Activated CD4-positive, alpha-beta T cell treated with anti-CD3 and anti-CD28 coated beads, Interleukin-2, amount 50 U/mL, for 24 hours (primary cell): ENCODE measurements at regions not wholly inside any gene's neighbourhood (a gene's known extent, or its start where the extent isn't known, plus 50 kb on each side); places are given as distances from the start of the nearest gene placed in this dataset.
"Not testable (repeated sequence)": the region's sequence is repeated elsewhere in the genome, so short reads cannot be mapped to it uniquely, and the experiment has no call there.

Experiments
- DNase-seq, 2 donors: peaks; one replicate each; pipeline ENCODE4 v3.0.0-alpha.2; 2020; ENCODE audit warnings: low read depth in 1 of 2, low spot score in 1 of 2

- DNase-seq: not testable (repeated sequence)
Observed at GRCh38 chr2:131738533-131738932, 210.8 kb downstream of the CCDC74A start.

GRCh38 chr2:131738996-131739434, 211.3 kb downstream of the CCDC74A start:
- not testable (repeated sequence) for DNase-seq

- DNase-seq: no peak
Observed at GRCh38 chr2:131753640-131754561, 226.2 kb downstream of the CCDC74A start.

DNA sequence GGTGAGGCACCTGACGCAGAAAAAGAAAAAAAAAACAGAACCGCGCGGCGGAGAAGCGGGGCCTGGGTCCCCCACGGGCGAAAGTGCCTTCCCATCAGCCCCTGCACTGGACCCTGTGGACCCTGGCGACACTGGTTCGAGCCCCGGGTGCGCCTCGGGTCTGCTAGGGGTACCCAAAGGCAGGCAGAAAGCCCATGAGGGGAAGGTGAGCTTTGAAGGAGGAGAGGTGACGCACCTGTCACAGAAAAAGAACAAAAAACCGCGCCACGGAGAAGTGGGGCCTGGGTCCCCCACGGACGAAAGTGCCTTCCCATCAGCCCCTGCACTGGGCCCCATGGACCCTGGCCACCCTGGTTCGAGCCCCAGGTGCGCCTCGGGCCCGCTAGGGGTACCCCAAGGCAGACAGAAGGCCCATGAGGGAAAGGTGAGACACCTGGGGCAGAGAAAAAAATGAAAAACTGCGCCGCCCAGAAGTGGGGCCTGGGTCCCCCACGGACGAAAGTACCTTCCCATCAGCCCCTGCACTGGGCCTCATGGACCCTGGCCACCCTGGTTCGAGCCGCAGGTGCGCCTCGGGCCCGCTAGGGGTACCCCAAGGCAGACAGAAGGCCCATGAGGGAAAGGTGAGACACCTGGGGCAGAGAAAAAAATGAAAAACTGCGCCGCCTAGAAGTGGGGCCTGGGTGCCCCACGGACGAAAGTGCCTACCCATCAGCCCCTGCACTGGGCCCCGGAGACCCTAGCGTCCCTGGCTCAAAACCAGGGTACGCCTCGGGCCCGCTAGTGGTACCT, 227.4 kb downstream of the CCDC74A start:
- no peak for DNase-seq

- DNase-seq: no peak
Observed at GRCh38 chr2:131756141-131756907, 228.6 kb downstream of the CCDC74A start.

DNA sequence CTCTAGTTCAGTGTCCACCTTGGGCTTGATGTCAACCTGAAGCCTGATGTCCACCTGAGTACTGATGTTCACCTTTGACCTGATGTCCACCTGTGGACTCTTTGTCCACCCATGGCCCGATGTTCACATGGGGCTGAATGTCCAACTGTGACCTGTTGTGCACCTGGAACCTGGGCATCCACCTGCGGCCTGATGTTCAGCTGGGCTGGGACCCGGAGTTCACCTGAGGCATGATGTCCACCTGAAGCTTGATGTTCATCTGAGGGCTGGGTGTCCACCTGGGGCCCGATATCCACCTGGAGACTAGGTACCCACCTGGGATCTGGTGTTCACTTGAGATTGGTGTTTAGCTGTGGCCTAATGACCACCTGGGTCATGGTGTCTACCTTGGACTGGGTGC, 231.3 kb downstream of the CCDC74A start:
- DNase-seq: not testable (repeated sequence)

GRCh38 chr2:131774955-131775555, 247.4 kb downstream of the CCDC74A start:
- DNase-seq: not testable (repeated sequence)

DNA sequence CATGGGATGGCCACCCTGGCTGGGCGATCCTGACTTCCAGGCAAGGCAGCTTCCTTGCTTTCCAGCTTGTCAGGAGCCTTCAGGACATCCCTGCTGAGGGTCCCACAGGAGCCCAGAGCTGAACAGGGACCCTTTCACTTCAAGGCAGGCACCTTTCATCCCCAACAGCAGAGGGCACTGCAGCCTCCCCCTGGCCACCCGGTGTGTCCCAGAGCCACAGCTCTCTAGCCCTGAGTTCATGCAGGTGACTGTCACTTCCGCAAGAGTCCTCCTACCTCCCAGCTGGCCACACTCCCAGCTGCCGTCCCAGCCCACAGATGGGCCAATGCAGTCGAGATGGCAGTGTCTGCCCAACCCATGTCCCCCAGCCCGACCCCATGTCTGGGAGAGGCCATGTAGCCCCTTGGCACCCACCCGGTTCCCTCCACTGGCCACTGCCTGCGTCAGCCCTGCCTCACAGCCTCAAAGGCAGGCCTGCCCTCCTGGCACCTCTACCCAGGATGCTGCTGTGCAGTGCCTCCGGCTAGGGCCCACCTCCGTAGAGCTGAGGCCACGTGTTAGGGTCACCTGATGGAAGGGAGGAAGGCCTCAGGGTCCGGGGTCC, 248.3 kb downstream of the CCDC74A start:
- not testable (repeated sequence) for DNase-seq

- not testable (repeated sequence) for DNase-seq
Observed at GRCh38 chr2:131780446-131780845, 252.8 kb downstream of the CCDC74A start.

DNA sequence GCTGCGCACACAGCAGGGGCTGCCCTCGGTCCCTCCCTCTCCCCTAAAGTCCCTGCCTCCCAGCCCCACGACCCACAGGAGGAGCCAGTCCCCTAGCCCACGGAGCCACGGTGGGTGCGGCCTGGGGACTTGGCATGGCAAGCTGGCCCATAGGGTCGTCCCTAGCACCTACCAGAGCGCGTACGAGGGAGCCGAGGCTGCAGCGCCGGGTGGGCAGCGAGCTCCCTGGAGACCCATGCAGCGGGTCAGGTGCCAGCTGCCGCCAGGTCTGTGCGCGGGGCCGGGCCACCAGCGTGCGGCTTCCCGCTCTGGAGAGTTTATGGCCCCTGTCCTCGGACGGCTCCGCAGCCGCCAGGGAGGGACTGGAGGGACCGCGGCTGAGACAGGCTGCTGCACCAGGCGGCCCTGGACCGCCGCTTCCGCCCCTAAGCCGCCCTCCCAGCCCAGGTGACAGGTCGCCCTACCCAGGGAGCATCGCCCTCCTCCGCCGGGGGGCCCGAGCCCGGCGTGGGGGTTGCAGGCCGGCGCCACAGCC, 273.6 kb downstream of the CCDC74A start:
- DNase-seq: no peak

GRCh38 chr2:131801745-131802350, 274.2 kb downstream of the CCDC74A start:
- DNase-seq: peak; percentile 67 to 72

GRCh38 chr2:131802351-131802836, 274.7 kb downstream of the CCDC74A start:
- DNase-seq: not testable (repeated sequence)

GRCh38 chr2:131803237-131803636, 275.5 kb downstream of the CCDC74A start:
- DNase-seq: not testable (repeated sequence)

GRCh38 chr2:131812605-131813004, 284.9 kb downstream of the CCDC74A start:
- not testable (repeated sequence) for DNase-seq

DNA sequence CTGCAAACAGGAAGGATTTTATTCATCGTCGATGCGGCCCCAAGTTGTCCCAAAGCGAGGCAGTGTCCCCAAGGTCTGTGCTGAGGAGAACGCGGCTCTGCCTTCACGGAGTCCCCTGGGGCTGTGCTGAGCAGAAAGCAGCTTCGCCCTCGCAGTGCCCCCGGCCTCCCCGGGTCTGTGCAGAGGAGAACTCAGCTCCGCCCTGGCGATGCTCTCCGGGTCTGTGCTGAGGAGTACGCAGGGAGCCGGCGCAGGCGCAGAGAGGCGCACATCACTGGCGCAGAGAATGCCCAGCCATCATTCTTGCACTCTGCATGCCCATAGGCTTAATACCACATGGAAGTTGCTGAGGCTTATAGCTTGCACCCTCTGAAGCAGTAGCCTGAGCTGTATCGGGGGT, 285.7 kb downstream of the CCDC74A start:
- DNase-seq: not testable (repeated sequence)

DNA sequence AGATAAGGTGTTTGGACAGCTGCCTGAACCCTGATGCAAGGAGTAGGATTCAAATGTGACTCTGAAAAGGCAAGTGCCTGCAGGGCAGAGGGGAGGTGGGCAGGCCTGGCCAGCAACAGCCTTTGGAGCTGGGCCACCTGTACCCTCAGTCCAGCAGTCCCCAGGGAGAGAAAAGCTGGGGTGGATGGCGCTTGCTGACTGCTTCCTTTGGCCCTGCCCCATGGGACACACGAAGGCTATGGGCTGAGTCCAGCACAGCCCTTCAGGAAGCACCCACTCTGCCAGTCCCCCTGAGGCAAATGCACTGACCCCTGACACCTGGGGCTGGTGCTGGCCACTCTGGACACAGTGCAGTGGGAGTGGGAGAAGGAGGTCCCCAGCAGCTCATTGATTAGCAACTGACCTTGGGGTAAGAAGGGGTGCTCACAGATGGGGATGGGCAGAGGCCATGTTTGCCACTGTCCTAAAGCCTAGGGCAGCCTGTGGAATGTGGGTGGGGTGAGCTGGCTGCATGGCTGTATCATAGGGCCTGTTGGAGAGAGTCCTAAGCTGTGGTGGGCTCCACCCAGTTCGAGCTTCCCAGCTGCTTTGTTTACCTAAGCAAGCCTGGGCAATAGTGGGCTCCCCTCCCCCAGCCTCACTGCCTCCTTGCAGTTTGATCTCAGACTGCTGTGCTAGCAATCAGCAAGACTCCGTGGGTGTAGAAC, 290.7 kb downstream of the CCDC74A start:
- not testable (repeated sequence) for DNase-seq

DNA sequence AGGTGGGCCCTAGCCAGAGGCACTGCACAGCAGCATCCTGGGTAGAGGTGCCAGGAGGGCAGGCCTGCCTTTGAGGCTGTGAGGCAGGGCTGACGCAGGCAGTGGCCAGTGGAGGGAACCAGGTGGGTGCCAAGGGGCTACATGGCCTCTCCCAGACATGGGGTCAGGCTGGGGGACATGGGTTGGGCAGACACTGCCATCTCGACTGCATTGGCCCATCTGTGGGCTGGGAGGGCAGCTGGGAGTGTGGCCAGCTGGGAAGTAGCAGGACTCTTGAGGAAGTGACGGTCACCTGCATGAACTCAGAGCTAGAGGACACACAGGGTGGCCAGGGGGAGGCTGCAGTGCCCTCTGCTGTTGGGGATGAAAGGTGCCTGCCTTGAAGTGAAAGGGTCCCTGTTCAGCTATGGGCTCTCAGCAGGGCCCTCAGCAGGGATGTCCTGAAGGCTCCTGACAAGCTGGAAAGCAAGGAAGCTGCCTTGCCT, 294.6 kb downstream of the CCDC74A start:
- DNase-seq: not testable (repeated sequence)

GRCh38 chr2:131823058-131823457, 295.4 kb downstream of the CCDC74A start:
- not testable (repeated sequence) for DNase-seq

GRCh38 chr2:131824986-131825385, 297.3 kb downstream of the CCDC74A start:
- DNase-seq: not testable (repeated sequence)
